ENCODE measurements at regions not wholly inside any gene's neighbourhood (a gene's known extent, or its start where the extent isn't known, plus 50 kb on each side); places are given as distances from the start of the nearest gene placed in this dataset.

GRCh38 chr19:30217461-30217860 lies 154.7 kb upstream of the ZNF536 start:
- DNase-seq (ENCODE audit: low spot score) = no peak
- no peaks in the 10 kb centered on the region for H3K36me3 ChIP-seq (ENCODE audit: insufficient read depth, low read length, poor library complexity, severe bottlenecking)
- CTCF ChIA-PET = no interaction called here
- POLR2A ChIA-PET (ENCODE audit: low non-redundant PET) = no interaction called here
- TF ChIP-seq, protein P1, sequence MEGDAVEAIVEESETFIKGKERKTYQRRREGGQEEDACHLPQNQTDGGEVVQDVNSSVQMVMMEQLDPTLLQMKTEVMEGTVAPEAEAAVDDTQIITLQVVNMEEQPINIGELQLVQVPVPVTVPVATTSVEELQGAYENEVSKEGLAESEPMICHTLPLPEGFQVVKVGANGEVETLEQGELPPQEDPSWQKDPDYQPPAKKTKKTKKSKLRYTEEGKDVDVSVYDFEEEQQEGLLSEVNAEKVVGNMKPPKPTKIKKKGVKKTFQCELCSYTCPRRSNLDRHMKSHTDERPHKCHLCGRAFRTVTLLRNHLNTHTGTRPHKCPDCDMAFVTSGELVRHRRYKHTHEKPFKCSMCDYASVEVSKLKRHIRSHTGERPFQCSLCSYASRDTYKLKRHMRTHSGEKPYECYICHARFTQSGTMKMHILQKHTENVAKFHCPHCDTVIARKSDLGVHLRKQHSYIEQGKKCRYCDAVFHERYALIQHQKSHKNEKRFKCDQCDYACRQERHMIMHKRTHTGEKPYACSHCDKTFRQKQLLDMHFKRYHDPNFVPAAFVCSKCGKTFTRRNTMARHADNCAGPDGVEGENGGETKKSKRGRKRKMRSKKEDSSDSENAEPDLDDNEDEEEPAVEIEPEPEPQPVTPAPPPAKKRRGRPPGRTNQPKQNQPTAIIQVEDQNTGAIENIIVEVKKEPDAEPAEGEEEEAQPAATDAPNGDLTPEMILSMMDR (conservative IDR thresholded peaks at IDR 0.05; ENCODE audit: low read depth, low read length) = no peak
- TF ChIP-seq EZH2 (IDR thresholded peaks at IDR 0.05; ENCODE audit: borderline replicate concordance, low read depth, low read length, poor library complexity, severe bottlenecking) = no peak
- BruUV-seq (replicated peaks) = no TSS peak
- intact Hi-C loops (cut with micrococcal nuclease; ENCODE audit: unreplicated experiment) = no loop called here
- H3K4me3 ChIP-seq (ENCODE audit: low read depth, low read length, poor library complexity, severe bottlenecking) = no peak overlapping the region
- H3K4me1 ChIP-seq (ENCODE audit: insufficient read depth, low read length, poor library complexity, severe bottlenecking) = no peaks in the 10 kb centered on the region
- H3K9me3 ChIP-seq (ENCODE audit: low read depth, low read length, poor library complexity, severe bottlenecking) = no peaks in the 10 kb centered on the region
- no peaks in the 10 kb centered on the region for H3K27me3 ChIP-seq (replicated peaks; ENCODE audit: insufficient read depth, low read depth, low read length, poor library complexity)
- no peak overlapping the region for H3K27ac ChIP-seq (ENCODE audit: low read depth, low read length, poor library complexity, severe bottlenecking)

DNA sequence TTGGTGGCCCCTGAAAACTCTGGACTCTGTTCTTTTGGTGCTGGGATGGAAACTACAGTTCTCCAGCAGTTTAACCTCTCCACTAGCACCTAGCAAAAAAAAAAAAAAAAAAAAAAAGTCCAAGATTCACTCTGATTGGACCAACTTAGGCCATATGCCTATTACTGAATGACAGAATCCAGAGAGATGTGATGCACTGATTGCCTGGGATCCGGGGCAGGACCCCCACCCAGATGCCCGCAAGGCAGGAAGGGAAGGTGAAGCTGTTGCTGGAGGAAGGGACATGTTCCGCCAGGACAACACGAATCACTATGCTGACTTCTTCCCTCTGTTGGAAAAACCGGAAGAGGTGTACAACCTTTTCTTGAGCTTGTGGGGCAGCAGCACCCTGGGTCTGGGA lies 152.5 kb upstream of the ZNF536 start:
- BruUV-seq (replicated peaks) = no TSS peak
- intact Hi-C loops (cut with micrococcal nuclease; ENCODE audit: unreplicated experiment) = no loop called here
- POLR2A ChIA-PET (ENCODE audit: low non-redundant PET) = no interaction called here

GRCh38 chr19:30221176-30221575 lies 151.0 kb upstream of the ZNF536 start:
- Histone ChIP-seq H3K4me1 (ENCODE audit: insufficient read depth, low read length, poor library complexity, severe bottlenecking) (peaks cover 4% of the 10 kb centered on the region), H3K27me3 (replicated peaks; ENCODE audit: insufficient read depth, low read depth, low read length, poor library complexity) (peaks cover 8% of the 10 kb centered on the region), H3K9me3 (ENCODE audit: low read depth, low read length, poor library complexity, severe bottlenecking) (no peaks in the 10 kb centered on the region), H3K4me3 (ENCODE audit: low read depth, low read length, poor library complexity, severe bottlenecking) (no peak overlapping the region), H3K27ac (ENCODE audit: low read depth, low read length, poor library complexity, severe bottlenecking) (no peak overlapping the region), H3K36me3 (ENCODE audit: insufficient read depth, low read length, poor library complexity, severe bottlenecking) (no peaks in the 10 kb centered on the region)
- CTCF ChIA-PET = no interaction called here
- TF ChIP-seq EZH2 (IDR thresholded peaks at IDR 0.05; ENCODE audit: borderline replicate concordance, low read depth, low read length, poor library complexity, severe bottlenecking) = no peak
- TF ChIP-seq, protein P1 (conservative IDR thresholded peaks at IDR 0.05; ENCODE audit: low read depth, low read length) = no peak
- no TSS peak for BruUV-seq (replicated peaks)
- no peak for DNase-seq (ENCODE audit: low spot score)
- intact Hi-C loops (cut with micrococcal nuclease; ENCODE audit: unreplicated experiment) = no loop called here
- POLR2A ChIA-PET (ENCODE audit: low non-redundant PET) = no interaction called here

More for the DNA sequence above, 152.5 kb upstream of the ZNF536 start:
- CTCF ChIA-PET = no interaction called here
- H3K36me3 ChIP-seq (ENCODE audit: insufficient read depth, low read length, poor library complexity, severe bottlenecking) = no peaks in the 10 kb centered on the region
- TF ChIP-seq, protein P1 (conservative IDR thresholded peaks at IDR 0.05; ENCODE audit: low read depth, low read length) = no peak
- TF ChIP-seq EZH2 (IDR thresholded peaks at IDR 0.05; ENCODE audit: borderline replicate concordance, low read depth, low read length, poor library complexity, severe bottlenecking) = no peak
- H3K27ac ChIP-seq (ENCODE audit: low read depth, low read length, poor library complexity, severe bottlenecking) = no peak overlapping the region
- no peaks in the 10 kb centered on the region for H3K9me3 ChIP-seq (ENCODE audit: low read depth, low read length, poor library complexity, severe bottlenecking)
- no peaks in the 10 kb centered on the region for H3K4me1 ChIP-seq (ENCODE audit: insufficient read depth, low read length, poor library complexity, severe bottlenecking)
- peaks cover 2% of the 10 kb centered on the region for H3K27me3 ChIP-seq (replicated peaks; ENCODE audit: insufficient read depth, low read depth, low read length, poor library complexity)
- DNase-seq (ENCODE audit: low spot score) = no peak
- H3K4me3 ChIP-seq (ENCODE audit: low read depth, low read length, poor library complexity, severe bottlenecking) = no peak overlapping the region
